GM13977 (cell line): ENCODE measurements at regions not wholly inside any gene's neighbourhood (a gene's known extent, or its start where the extent isn't known, plus 50 kb on each side); places are given as distances from the start of the nearest gene placed in this dataset.

Experiments
- DNase-seq: peaks from one replicate; pipeline ENCODE4 v3.0.0; 2012; ENCODE audit warnings: low spot score
- CTCF ChIP-seq: IDR thresholded peaks from 2 replicates; pipeline ENCODE4 v1.5.1; 2012; ENCODE audit warnings: mild to moderate bottlenecking, control low read depth; ENCODE audit not compliant: insufficient read depth; ENCODE audit errors: extremely low read depth, missing control alignments
- in situ Hi-C: fragments of 300-500 bp; cut with MboI; formaldehyde crosslinking; loops from one replicate; pipeline ENCODE4 v1.12.0; 2022; ENCODE audit warnings: low sequenced_read_pairs, low pct_unique_long_range_greater_than_20kb, mixed read lengths, inconsistent platforms; ENCODE audit not compliant: unreplicated experiment

- no peak for TF ChIP-seq CTCF
- in situ Hi-C loops, result no loop called here
- DNase-seq, result no peak
Observed at GRCh38 chr3:187795207-187795960, 50.1 kb upstream of the BCL6 start.

GRCh38 chr3:187798126-187798525, 52.9 kb upstream of the BCL6 start:
- in situ Hi-C loops, result no loop called here
- DNase-seq, result no peak

GRCh38 chr3:187798531-187799530, 53.6 kb upstream of the BCL6 start:
- DNase-seq, result no peak
- in situ Hi-C loops, result no loop called here
- no peak for TF ChIP-seq CTCF

More at GRCh38 chr3:187798126-187798525, 52.9 kb upstream of the BCL6 start:
- no peak for TF ChIP-seq CTCF

GRCh38 chr3:187799942-187800641, 54.8 kb upstream of the BCL6 start:
- peak; percentile 45 for DNase-seq
- TF ChIP-seq CTCF, result no peak
- in situ Hi-C loops, result no loop called here

GRCh38 chr3:187801152-187801551, 55.9 kb upstream of the BCL6 start:
- no peak for TF ChIP-seq CTCF
- in situ Hi-C loops, result no loop called here
- no peak for DNase-seq

GRCh38 chr3:187802203-187802927, 57.1 kb upstream of the BCL6 start:
- no peak for DNase-seq
- in situ Hi-C loops, result no loop called here
- no peak for TF ChIP-seq CTCF
